Lower lobe of right lung (tissue), 2 donors: ENCODE measurements at regions not wholly inside any gene's neighbourhood (a gene's known extent, or its start where the extent isn't known, plus 50 kb on each side); places are given as distances from the start of the nearest gene placed in this dataset.

Source experiments
- ATAC-seq, 2 donors: fragments of 200-7000 bp; cut with Tn5 transposase; one replicate each; pipeline ENCODE4 v1.9.1; 2020 to 2022; ENCODE audit warnings: mild to moderate bottlenecking in 2 of 2, moderate library complexity in 2 of 2
- DNase-seq: peaks from one replicate; pipeline ENCODE4 v3.0.0-alpha.2; 2020
- H3K27ac ChIP-seq: fragments of 200-600 bp; one replicate; pipeline ENCODE4 v1.8.0; 2022
- H3K27me3 ChIP-seq: fragments of 200-600 bp; one replicate; pipeline ENCODE4 v1.8.0; 2022; ENCODE audit warnings: low read depth
- H3K36me3 ChIP-seq: fragments of 200-600 bp; one replicate; pipeline ENCODE4 v1.8.0; 2022; ENCODE audit warnings: mild to moderate bottlenecking
- H3K4me1 ChIP-seq: fragments of 200-600 bp; one replicate; pipeline ENCODE4 v1.8.0; 2022
- H3K4me3 ChIP-seq: fragments of 200-600 bp; one replicate; pipeline ENCODE4 v1.8.0; 2022; ENCODE audit warnings: mild to moderate bottlenecking
- H3K9me3 ChIP-seq: fragments of 200-600 bp; one replicate; pipeline ENCODE4 v1.8.0; 2022
- CTCF ChIP-seq: fragments of 200-600 bp; IDR thresholded peaks from one replicate; pipeline ENCODE4 v1.8.0; 2022; ENCODE audit warnings: antibody characterized with exemption, mild to moderate bottlenecking
- intact Hi-C: fragments of 100-400 bp; cut with DNase I; formaldehyde crosslinking; loops from one replicate; pipeline ENCODE4 v1.11.0; 2022
- donor health status: DM: no; HTN: yes; CAD: no; lungs with severe emphysema.

- H3K4me1 ChIP-seq, result no peaks in the 10 kb centered on the region
- DNase-seq, result no peak
Observed at GRCh38 chr3:191695815-191696153, 234.8 kb downstream of the PYDC2 start.

GRCh38 chr3:191696348-191696747, 235.4 kb downstream of the PYDC2 start:
- DNase-seq (no peak), ATAC-seq (no peak)
- no peaks in the 10 kb centered on the region for H3K36me3 ChIP-seq
- H3K27me3 ChIP-seq, result no peaks in the 10 kb centered on the region
- no peak for TF ChIP-seq CTCF
- no peaks in the 10 kb centered on the region for H3K4me1 ChIP-seq
- H3K9me3 ChIP-seq, result no peaks in the 10 kb centered on the region
- intact Hi-C loops, result no loop called here
- no peak overlapping the region for H3K4me3 ChIP-seq
- no peak overlapping the region for H3K27ac ChIP-seq

More at GRCh38 chr3:191695815-191696153, 234.8 kb downstream of the PYDC2 start:
- Histone ChIP-seq H3K36me3 (no peaks in the 10 kb centered on the region), H3K4me3 (no peak overlapping the region), H3K27me3 (no peaks in the 10 kb centered on the region), H3K9me3 (no peaks in the 10 kb centered on the region), H3K27ac (no peak overlapping the region)
- no peak for ATAC-seq
- intact Hi-C loops, result no loop called here
- no peak for TF ChIP-seq CTCF

- DNase-seq (no peak), ATAC-seq (no peak)
- intact Hi-C loops, result no loop called here
- Histone ChIP-seq H3K27me3 (no peaks in the 10 kb centered on the region), H3K36me3 (no peaks in the 10 kb centered on the region), H3K27ac (no peak overlapping the region), H3K9me3 (no peaks in the 10 kb centered on the region), H3K4me3 (no peak overlapping the region), H3K4me1 (no peaks in the 10 kb centered on the region)
- TF ChIP-seq CTCF, result no peak
Observed at GRCh38 chr3:191699546-191699945, 238.6 kb downstream of the PYDC2 start.

GRCh38 chr3:191702121-191702520, 241.2 kb downstream of the PYDC2 start:
- ATAC-seq, result peak in 1 of 2 donors; percentile 35
- Histone ChIP-seq H3K4me1 (no peaks in the 10 kb centered on the region), H3K4me3 (no peak overlapping the region), H3K27ac (no peak overlapping the region), H3K27me3 (no peaks in the 10 kb centered on the region), H3K9me3 (no peaks in the 10 kb centered on the region), H3K36me3 (no peaks in the 10 kb centered on the region)
- no peak for DNase-seq
- TF ChIP-seq CTCF, result no peak
- intact Hi-C loops, result no loop called here

GRCh38 chr3:191707817-191708216, 246.9 kb downstream of the PYDC2 start:
- ATAC-seq (no peak), DNase-seq (no peak)
- H3K27ac ChIP-seq, result no peak overlapping the region
- no peaks in the 10 kb centered on the region for H3K36me3 ChIP-seq
- intact Hi-C loops, result no loop called here
- no peak for TF ChIP-seq CTCF
- H3K4me3 ChIP-seq, result no peak overlapping the region
- no peaks in the 10 kb centered on the region for H3K9me3 ChIP-seq
- no peaks in the 10 kb centered on the region for H3K4me1 ChIP-seq
- H3K27me3 ChIP-seq, result no peaks in the 10 kb centered on the region

GRCh38 chr3:191715585-191715984, 254.6 kb downstream of the PYDC2 start:
- DNase-seq (no peak), ATAC-seq (no peak)
- Histone ChIP-seq H3K27ac (no peak overlapping the region), H3K4me1 (no peaks in the 10 kb centered on the region), H3K4me3 (no peak overlapping the region), H3K27me3 (no peaks in the 10 kb centered on the region), H3K36me3 (no peaks in the 10 kb centered on the region), H3K9me3 (no peaks in the 10 kb centered on the region)
- no peak for TF ChIP-seq CTCF
- intact Hi-C loops, result no loop called here
